ENCODE measurements at regions not wholly inside any gene's neighbourhood (a gene's known extent, or its start where the extent isn't known, plus 50 kb on each side); places are given as distances from the start of the nearest gene placed in this dataset.

- no peak for TF ChIP-seq CHD7 (IDR thresholded peaks at IDR 0.05; ENCODE audit: insufficient replicate concordance, low read length)
These were observed 142.9 kb upstream of the GRIA1 start (continued) for GRCh38 chr5:153347611-153348010.
